SIG-M5 treated with dmso at 0.1 percent for 504 hours (cell line): ENCODE measurements at regions not wholly inside any gene's neighbourhood (a gene's known extent, or its start where the extent isn't known, plus 50 kb on each side); places are given as distances from the start of the nearest gene placed in this dataset.
"Not testable (repeated sequence)": the region's sequence is repeated elsewhere in the genome, so short reads cannot be mapped to it uniquely, and the experiment has no call there.

Experiments used
- DNase-seq: peaks from one replicate; lab custom pipeline; 2025; ENCODE audit not compliant: unreplicated experiment; lab: John Stamatoyannopoulos, UW

DNA sequence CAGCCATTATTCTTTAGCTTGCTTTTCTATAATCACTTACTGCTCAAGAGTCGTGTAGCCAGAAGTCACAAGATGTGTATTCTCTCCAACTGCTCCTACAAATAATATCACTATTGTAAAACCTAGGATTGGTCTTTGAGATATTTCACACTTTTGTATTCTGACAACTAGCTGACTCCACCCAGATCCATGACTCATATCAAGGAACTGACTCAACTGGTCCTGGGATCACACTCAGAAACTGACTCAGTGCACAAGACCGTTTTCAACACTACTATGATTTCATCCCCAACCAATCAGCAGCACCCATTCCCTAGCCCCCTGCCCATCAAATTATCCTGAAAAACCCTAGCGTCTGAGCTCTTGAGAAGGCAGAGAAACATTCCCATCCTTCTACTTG, 56.5 kb upstream of the ORC5 start:
- no peak for DNase-seq

GRCh38 chr7:104267701-104268368, 60.0 kb upstream of the ORC5 start:
- DNase-seq = peak; percentile 28

DNA sequence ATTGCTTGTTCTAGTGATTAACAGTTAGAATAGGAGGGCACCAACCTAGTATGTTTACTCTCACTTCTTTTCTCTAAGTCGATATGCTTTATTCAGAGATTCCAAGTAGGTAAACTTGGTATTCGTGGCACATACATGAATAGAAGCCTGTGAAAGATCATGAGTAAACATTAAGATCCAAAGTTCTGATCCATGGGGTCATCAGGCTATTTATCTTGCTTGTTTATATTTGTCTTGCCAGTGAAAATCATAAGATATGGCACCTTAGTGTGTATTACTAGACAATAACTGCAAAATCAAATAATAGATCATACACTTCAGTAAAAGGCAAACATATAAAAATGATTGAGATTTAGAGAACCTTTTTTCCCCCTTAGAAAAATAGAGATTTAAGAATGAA, 56.5 kb upstream of the LHFPL3 start:
- no peak for DNase-seq

DNA sequence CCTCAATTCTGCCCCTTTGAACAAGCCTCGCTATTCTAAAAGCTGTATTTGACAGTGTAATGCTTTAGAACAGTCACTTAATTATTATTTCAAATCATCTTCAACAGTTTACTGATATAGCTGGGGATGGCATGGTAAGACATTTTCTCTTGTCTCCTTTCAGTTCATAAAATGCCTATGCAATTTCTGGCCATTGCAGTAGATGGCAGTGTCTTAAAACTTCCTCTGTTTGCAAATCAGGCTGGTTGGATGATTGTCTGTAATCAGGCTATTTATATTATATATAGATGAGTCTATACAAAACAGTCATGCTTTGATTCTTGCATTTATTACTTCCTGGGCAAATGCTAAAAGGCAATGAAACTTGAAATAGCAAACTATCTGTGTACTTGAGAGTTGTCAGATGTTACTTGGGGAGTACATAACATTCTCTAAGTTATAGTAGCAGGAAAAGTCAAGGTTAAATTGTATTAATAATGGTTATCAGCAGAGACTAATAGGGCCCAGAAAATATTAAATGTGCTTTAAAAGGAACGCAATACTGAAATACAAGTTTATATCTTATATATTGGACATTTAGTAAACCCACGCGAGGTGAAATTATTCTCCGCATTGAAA, 55.5 kb upstream of the LHFPL3 start:
- DNase-seq = peak; percentile 45

DNA sequence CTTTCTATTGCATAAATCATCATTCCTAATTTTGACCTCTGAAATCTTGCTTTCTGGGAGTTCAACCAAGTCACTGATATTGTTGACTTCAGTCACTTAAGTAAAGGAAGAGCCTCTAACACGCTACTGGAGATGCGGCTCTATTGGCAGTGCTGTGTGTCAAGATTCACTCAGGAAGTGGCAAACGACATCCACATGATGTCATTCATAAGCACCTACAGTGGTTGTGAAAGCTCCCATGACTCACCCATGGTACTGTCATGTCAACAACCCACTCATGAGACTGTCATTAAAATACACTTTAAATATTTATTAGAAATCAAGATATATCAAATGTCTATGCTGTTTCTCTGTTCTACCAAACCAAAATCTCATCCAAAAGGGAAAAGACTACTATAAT, 52.5 kb upstream of the LHFPL3 start:
- DNase-seq = no peak

GRCh38 chr7:104276730-104277129, 51.7 kb upstream of the LHFPL3 start:
- not testable (repeated sequence) for DNase-seq
